Ishikawa (cell line): ENCODE measurements at regions not wholly inside any gene's neighbourhood (a gene's known extent, or its start where the extent isn't known, plus 50 kb on each side); places are given as distances from the start of the nearest gene placed in this dataset.

Source experiments
- CEBPB ChIP-seq: IDR thresholded peaks from 2 replicates; pipeline ENCODE4 v1.6.1; 2012
- CREB1 ChIP-seq: IDR thresholded peaks from 2 replicates; pipeline ENCODE4 v1.6.1; 2012; ENCODE audit warnings: low read depth
- EGR1 ChIP-seq: IDR thresholded peaks from 2 replicates; pipeline ENCODE4 v1.6.1; 2012
- EP300 ChIP-seq: IDR thresholded peaks from 2 replicates; pipeline ENCODE4 v1.6.1; 2012; ENCODE audit warnings: borderline replicate concordance
- FOXM1 ChIP-seq: IDR thresholded peaks from 2 replicates; pipeline ENCODE4 v1.6.1; 2012; ENCODE audit warnings: low read depth, borderline replicate concordance
- NFIC ChIP-seq: IDR thresholded peaks from 2 replicates; pipeline ENCODE4 v1.6.1; 2012
- RAD21 ChIP-seq: IDR thresholded peaks from 2 replicates; pipeline ENCODE4 v1.6.1; 2012; ENCODE audit warnings: low read depth
- TAF1 ChIP-seq: IDR thresholded peaks from 2 replicates; pipeline ENCODE4 v1.6.1; 2012; ENCODE audit warnings: low read depth, mild to moderate bottlenecking
- TCF12 ChIP-seq: IDR thresholded peaks from 2 replicates; pipeline ENCODE4 v1.6.1; 2012; ENCODE audit warnings: low read depth
- YY1 ChIP-seq: IDR thresholded peaks from 2 replicates; pipeline ENCODE4 v1.6.1; 2012; ENCODE audit warnings: low read depth
- TF ChIP-seq, protein P1 (sequence below): IDR thresholded peaks from 2 replicates; pipeline ENCODE4 v1.6.1; 2012
- TF ChIP-seq, protein P2 (sequence below): IDR thresholded peaks from 2 replicates; pipeline ENCODE4 v1.6.1; 2012; ENCODE audit warnings: low read depth, mild to moderate bottlenecking
- TF ChIP-seq, protein P3 (sequence below): IDR thresholded peaks from 2 replicates; pipeline ENCODE4 v1.6.1; 2012

- no peak for TF ChIP-seq TAF1
- no peak for TF ChIP-seq CEBPB
- TF ChIP-seq EP300 = no peak
- TF ChIP-seq, protein P1, sequence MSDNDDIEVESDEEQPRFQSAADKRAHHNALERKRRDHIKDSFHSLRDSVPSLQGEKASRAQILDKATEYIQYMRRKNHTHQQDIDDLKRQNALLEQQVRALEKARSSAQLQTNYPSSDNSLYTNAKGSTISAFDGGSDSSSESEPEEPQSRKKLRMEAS = no peak
- TF ChIP-seq EGR1 = no peak
- TF ChIP-seq NFIC = no peak
- no peak for TF ChIP-seq FOXM1
- no peak for TF ChIP-seq RAD21
- TF ChIP-seq YY1 = no peak
- TF ChIP-seq, protein P2, sequence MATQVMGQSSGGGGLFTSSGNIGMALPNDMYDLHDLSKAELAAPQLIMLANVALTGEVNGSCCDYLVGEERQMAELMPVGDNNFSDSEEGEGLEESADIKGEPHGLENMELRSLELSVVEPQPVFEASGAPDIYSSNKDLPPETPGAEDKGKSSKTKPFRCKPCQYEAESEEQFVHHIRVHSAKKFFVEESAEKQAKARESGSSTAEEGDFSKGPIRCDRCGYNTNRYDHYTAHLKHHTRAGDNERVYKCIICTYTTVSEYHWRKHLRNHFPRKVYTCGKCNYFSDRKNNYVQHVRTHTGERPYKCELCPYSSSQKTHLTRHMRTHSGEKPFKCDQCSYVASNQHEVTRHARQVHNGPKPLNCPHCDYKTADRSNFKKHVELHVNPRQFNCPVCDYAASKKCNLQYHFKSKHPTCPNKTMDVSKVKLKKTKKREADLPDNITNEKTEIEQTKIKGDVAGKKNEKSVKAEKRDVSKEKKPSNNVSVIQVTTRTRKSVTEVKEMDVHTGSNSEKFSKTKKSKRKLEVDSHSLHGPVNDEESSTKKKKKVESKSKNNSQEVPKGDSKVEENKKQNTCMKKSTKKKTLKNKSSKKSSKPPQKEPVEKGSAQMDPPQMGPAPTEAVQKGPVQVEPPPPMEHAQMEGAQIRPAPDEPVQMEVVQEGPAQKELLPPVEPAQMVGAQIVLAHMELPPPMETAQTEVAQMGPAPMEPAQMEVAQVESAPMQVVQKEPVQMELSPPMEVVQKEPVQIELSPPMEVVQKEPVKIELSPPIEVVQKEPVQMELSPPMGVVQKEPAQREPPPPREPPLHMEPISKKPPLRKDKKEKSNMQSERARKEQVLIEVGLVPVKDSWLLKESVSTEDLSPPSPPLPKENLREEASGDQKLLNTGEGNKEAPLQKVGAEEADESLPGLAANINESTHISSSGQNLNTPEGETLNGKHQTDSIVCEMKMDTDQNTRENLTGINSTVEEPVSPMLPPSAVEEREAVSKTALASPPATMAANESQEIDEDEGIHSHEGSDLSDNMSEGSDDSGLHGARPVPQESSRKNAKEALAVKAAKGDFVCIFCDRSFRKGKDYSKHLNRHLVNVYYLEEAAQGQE = no peak
- TF ChIP-seq, protein P3, sequence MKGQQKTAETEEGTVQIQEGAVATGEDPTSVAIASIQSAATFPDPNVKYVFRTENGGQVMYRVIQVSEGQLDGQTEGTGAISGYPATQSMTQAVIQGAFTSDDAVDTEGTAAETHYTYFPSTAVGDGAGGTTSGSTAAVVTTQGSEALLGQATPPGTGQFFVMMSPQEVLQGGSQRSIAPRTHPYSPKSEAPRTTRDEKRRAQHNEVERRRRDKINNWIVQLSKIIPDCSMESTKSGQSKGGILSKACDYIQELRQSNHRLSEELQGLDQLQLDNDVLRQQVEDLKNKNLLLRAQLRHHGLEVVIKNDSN = no peak
- TF ChIP-seq CREB1 = no peak
- no peak for TF ChIP-seq TCF12
These were observed 338.1 kb downstream of the PRELID2 start for GRCh38 chr5:145497052-145497451.
